Sigmoid colon (tissue), 4 donors: ENCODE measurements at regions not wholly inside any gene's neighbourhood (a gene's known extent, or its start where the extent isn't known, plus 50 kb on each side); places are given as distances from the start of the nearest gene placed in this dataset.

Source experiments
- CTCF ChIP-seq, 4 experiments: fragments of 450-650 bp in 3 of 4; fragments of 200-600 bp in 1 of 4; IDR thresholded peaks; one replicate each; pipeline ENCODE4 v1.5.1; 2016 to 2019; ENCODE audit warnings: antibody characterized with exemption in 4 of 4, mild to moderate bottlenecking in 3 of 4, moderate library complexity in 2 of 4
- EP300 ChIP-seq, 4 donors: sonication (generic); formaldehyde crosslinking; IDR thresholded peaks; one replicate each; pipeline ENCODE4 v1.6.1; 2017; ENCODE audit warnings: antibody characterized with exemption in 4 of 4
- POLR2A ChIP-seq, 2 donors: fragments of 450-650 bp; IDR thresholded peaks; one replicate each; pipeline ENCODE4 v1.6.1; 2016; ENCODE audit warnings: antibody characterized with exemption in 2 of 2, mild to moderate bottlenecking in 2 of 2, moderate library complexity in 2 of 2
- POLR2AphosphoS5 ChIP-seq, 4 donors: sonication (generic); formaldehyde crosslinking; IDR thresholded peaks; one replicate each; pipeline ENCODE4 v1.6.1; 2017; ENCODE audit warnings: antibody characterized with exemption in 4 of 4

- no peak for TF ChIP-seq POLR2AphosphoS5 (IDR thresholded peaks at IDR 0.05)
- no peak for TF ChIP-seq CTCF (IDR thresholded peaks at IDR 0.05)
- TF ChIP-seq EP300 (IDR thresholded peaks at IDR 0.05), result no peak
- no peak for TF ChIP-seq POLR2A (IDR thresholded peaks at IDR 0.05)
Measured at GRCh38 chr10:78953799-78954297, 114.9 kb upstream of the ZMIZ1 start.
